IMR-90 (cell line): ENCODE measurements at regions not wholly inside any gene's neighbourhood (a gene's known extent, or its start where the extent isn't known, plus 50 kb on each side); places are given as distances from the start of the nearest gene placed in this dataset.

Experiments
- ATAC-seq: fragments of 200-7000 bp; cut with Tn5 transposase; 2 replicates; pipeline ENCODE4 v1.9.1; 2020; ENCODE audit warnings: low read depth, mild to moderate bottlenecking, moderate library complexity
- BruUV-seq: library from RNA; stranded (reverse); fragments of 400-500 nt; replicated peaks from 2 replicates; lab custom pipeline; 2021; lab: Mats Ljungman, UMichigan
- CTCF ChIA-PET: fragments of 300-600 bp; formaldehyde crosslinking; extraction: SDS; loops from one replicate; lab custom pipeline; 2021; ENCODE audit warnings: antibody characterized with exemption; lab: Yijun Ruan, JAX
- POLR2A ChIA-PET: fragments of 300-600 bp; sonication (Branson Sonifier 250); formaldehyde crosslinking; loops from one replicate; lab custom pipeline; 2022; ENCODE audit warnings: antibody characterized with exemption; ENCODE audit not compliant: unreplicated experiment; lab: Charles Lee
- DNase-seq: peaks from one replicate; pipeline ENCODE4 v3.0.0; 2013
- H2AFZ ChIP-seq: replicated peaks from 2 replicates; pipeline ENCODE3; 2013; ENCODE audit warnings: low read length, mild to moderate bottlenecking; ENCODE audit not compliant: poor library complexity
- H2AK5ac ChIP-seq: 2 replicates; pipeline ENCODE4 v1.6.1; 2013; ENCODE audit warnings: low read depth, low read length, inconsistent platforms
- H2AK9ac ChIP-seq: replicated peaks from 2 replicates; pipeline ENCODE3; 2013; ENCODE audit warnings: mild to moderate bottlenecking, low read depth, low read length, moderate library complexity; ENCODE audit not compliant: poor library complexity
- H2BK120ac ChIP-seq: 2 replicates; pipeline ENCODE4 v1.6.1; 2013; ENCODE audit warnings: low read depth, low read length, inconsistent platforms
- H2BK15ac ChIP-seq: 3 replicates; pipeline ENCODE4 v1.6.1; 2013; ENCODE audit warnings: low read depth, low read length, inconsistent platforms
- H2BK20ac ChIP-seq: 2 replicates; pipeline ENCODE4 v1.6.1; 2013; ENCODE audit warnings: low read depth, mild to moderate bottlenecking, inconsistent platforms, low read length, moderate library complexity
- H2BK5ac ChIP-seq: 2 replicates; pipeline ENCODE4 v1.6.1; 2013; ENCODE audit warnings: mild to moderate bottlenecking, low read depth, low read length, inconsistent platforms; ENCODE audit not compliant: poor library complexity, severe bottlenecking
- H3K14ac ChIP-seq: replicated peaks from 2 replicates; pipeline ENCODE4 v1.6.1; 2013; ENCODE audit warnings: low read depth, low read length, inconsistent platforms
- H3K18ac ChIP-seq: 2 replicates; pipeline ENCODE4 v1.6.1; 2013; ENCODE audit warnings: low read depth, low read length, control low read depth
- H3K23ac ChIP-seq: 2 replicates; pipeline ENCODE4 v1.6.1; 2013; ENCODE audit warnings: low read depth, low read length, inconsistent platforms
- H3K27ac ChIP-seq: 2 replicates; pipeline ENCODE4 v1.5.1; 2013; ENCODE audit warnings: mild to moderate bottlenecking, control low read depth, low read length; ENCODE audit not compliant: insufficient read depth
- H3K27me3 ChIP-seq: 2 replicates; pipeline ENCODE4 v1.6.1; 2013; ENCODE audit warnings: low read length; ENCODE audit not compliant: control insufficient read depth, insufficient read depth
- H3K36me3 ChIP-seq: 2 replicates; pipeline ENCODE4 v1.6.1; 2013; ENCODE audit warnings: low read length, mixed read lengths; ENCODE audit not compliant: control insufficient read depth, insufficient read depth
- H3K4ac ChIP-seq: 2 replicates; pipeline ENCODE4 v1.6.1; 2013; ENCODE audit warnings: low read depth, low read length, inconsistent platforms
- H3K4me1 ChIP-seq: 2 replicates; pipeline ENCODE4 v1.6.1; 2013; ENCODE audit warnings: low read length, mixed read lengths; ENCODE audit not compliant: control insufficient read depth, insufficient read depth
- H3K4me2 ChIP-seq: 2 replicates; pipeline ENCODE4 v1.6.1; 2013; ENCODE audit warnings: low read depth, mild to moderate bottlenecking, control low read depth, low read length, moderate library complexity
- H3K4me3 ChIP-seq: 2 replicates; pipeline ENCODE4 v1.5.1; 2013; ENCODE audit warnings: low read depth, mild to moderate bottlenecking, control low read depth, low read length, moderate library complexity; ENCODE audit not compliant: insufficient read depth
- H3K56ac ChIP-seq: 2 replicates; pipeline ENCODE4 v1.6.1; 2013; ENCODE audit warnings: low read length, inconsistent platforms; ENCODE audit not compliant: insufficient read depth; ENCODE audit errors: extremely low read depth
- H3K79me1 ChIP-seq, 2 experiments: 2 replicates each; pipeline ENCODE4 v1.6.1; 2013; ENCODE audit warnings: low read length in 2 of 2, inconsistent platforms in 1 of 2, low read depth in 1 of 2
- H3K9ac ChIP-seq: 2 replicates; pipeline ENCODE4 v1.6.1; 2013; ENCODE audit warnings: low read depth, low read length, control low read depth
- H3K9me1 ChIP-seq: 2 replicates; pipeline ENCODE4 v1.6.1; 2013; ENCODE audit warnings: low read length, inconsistent platforms; ENCODE audit not compliant: insufficient read depth
- H3K9me3 ChIP-seq: 2 replicates; pipeline ENCODE4 v1.6.1; 2013; ENCODE audit warnings: low read length; ENCODE audit not compliant: control insufficient read depth, insufficient read depth
- H4K20me1 ChIP-seq: 2 replicates; pipeline ENCODE4 v1.6.1; 2013; ENCODE audit warnings: low read length, inconsistent platforms; ENCODE audit not compliant: insufficient read depth
- H4K5ac ChIP-seq: 2 replicates; pipeline ENCODE4 v1.6.1; 2013; ENCODE audit warnings: mild to moderate bottlenecking, low read depth, low read length, control low read depth
- H4K8ac ChIP-seq, 2 experiments: 2 replicates each; pipeline ENCODE4 v1.6.1; 2013; ENCODE audit warnings: low read depth in 2 of 2, low read length in 2 of 2, control low read depth in 1 of 2, inconsistent platforms in 1 of 2
- H4K91ac ChIP-seq: 2 replicates; pipeline ENCODE4 v1.6.1; 2013; ENCODE audit warnings: low read depth, low read length, inconsistent platforms; ENCODE audit not compliant: insufficient read depth
- BHLHE40 ChIP-seq: fragments of 150-350 bp; IDR thresholded peaks from 2 replicates; pipeline ENCODE4 v1.6.1; 2016; ENCODE audit warnings: mild to moderate bottlenecking, low read depth, low read length
- CEBPB ChIP-seq: IDR thresholded peaks from 2 replicates; pipeline ENCODE4 v1.6.1; 2012; ENCODE audit warnings: low read depth, low read length, improper control_type of control experiment
- CHD1 ChIP-seq: IDR thresholded peaks from 2 replicates; pipeline ENCODE4 v1.6.1; 2012; ENCODE audit warnings: low read depth, low read length, improper control_type of control experiment
- CTCF ChIP-seq: conservative IDR thresholded peaks from 2 replicates; pipeline ENCODE4 v1.5.1; 2012; ENCODE audit warnings: mild to moderate bottlenecking, low read depth, low read length, improper control_type of control experiment
- ELK1 ChIP-seq: fragments of 150-350 bp; IDR thresholded peaks from 2 replicates; pipeline ENCODE4 v1.6.1; 2016; ENCODE audit warnings: low read depth, mild to moderate bottlenecking, low read length, moderate library complexity, borderline replicate concordance
- FOS ChIP-seq: fragments of 150-350 bp; IDR thresholded peaks from 2 replicates; pipeline ENCODE4 v1.6.1; 2016; ENCODE audit warnings: low read depth, low read length
- MAFK ChIP-seq: IDR thresholded peaks from 2 replicates; pipeline ENCODE4 v1.6.1; 2012; ENCODE audit warnings: low read depth, low read length, improper control_type of control experiment
- MAZ ChIP-seq: IDR thresholded peaks from 2 replicates; pipeline ENCODE4 v1.6.1; 2012; ENCODE audit warnings: low read depth, mild to moderate bottlenecking, low read length, improper control_type of control experiment, moderate library complexity, borderline replicate concordance
- MXI1 ChIP-seq: IDR thresholded peaks from 2 replicates; pipeline ENCODE4 v1.6.1; 2012; ENCODE audit warnings: low read depth, mild to moderate bottlenecking, low read length, moderate library complexity, borderline replicate concordance
- NFE2L2 ChIP-seq: fragments of 150-350 bp; IDR thresholded peaks from 2 replicates; pipeline ENCODE4 v1.6.1; 2016; ENCODE audit warnings: low read depth, mild to moderate bottlenecking, low read length
- POLR2A ChIP-seq: IDR thresholded peaks from 2 replicates; pipeline ENCODE4 v1.6.1; 2012; ENCODE audit warnings: mild to moderate bottlenecking, low read depth, low read length
- RAD21 ChIP-seq: IDR thresholded peaks from 2 replicates; pipeline ENCODE4 v1.6.1; 2012; ENCODE audit warnings: low read length, improper control_type of control experiment
- RCOR1 ChIP-seq: IDR thresholded peaks from 2 replicates; pipeline ENCODE4 v1.6.1; 2012; ENCODE audit warnings: mild to moderate bottlenecking, low read length, improper control_type of control experiment; ENCODE audit not compliant: insufficient replicate concordance
- RFX5 ChIP-seq: IDR thresholded peaks from 2 replicates; pipeline ENCODE4 v1.8.0; 2012; ENCODE audit warnings: low read depth, mild to moderate bottlenecking, low read length, moderate library complexity
- SMC3 ChIP-seq: fragments of 150-350 bp; IDR thresholded peaks from 2 replicates; pipeline ENCODE4 v1.6.1; 2016; ENCODE audit warnings: low read depth, mild to moderate bottlenecking, antibody characterized with exemption, low read length, moderate library complexity
- USF2 ChIP-seq: fragments of 150-350 bp; IDR thresholded peaks from 2 replicates; pipeline ENCODE4 v1.6.1; 2017; ENCODE audit warnings: mild to moderate bottlenecking, antibody characterized with exemption, low read length, low read depth
- WGBS, 2 experiments: methylation state at CpG; one replicate each; pipeline versions ENCODE4 v1.1.5 to v1.1.7; 2013; ENCODE audit warnings: missing lambda C conversion rate in 2 of 2; ENCODE audit not compliant: insufficient read length in 1 of 2; ENCODE audit errors: extremely low coverage in 2 of 2; 5-methylcytosine and 5-hydroxymethylcytosine counted together
- dilution Hi-C: fragments of 300-500 bp; cut with HindIII; formaldehyde crosslinking; loops from one replicate; pipeline ENCODE4 v1.14.3; 2018; ENCODE audit warnings: low sequenced_read_pairs; ENCODE audit not compliant: unreplicated experiment
- in situ Hi-C: fragments of 300-500 bp; cut with MboI; formaldehyde crosslinking; loops from 3 replicates; pipeline ENCODE4 v1.14.3; 2019; ENCODE audit warnings: low sequenced_read_pairs, inconsistent platforms, mixed read lengths
- intact Hi-C: fragments of 100-400 bp; cut with micrococcal nuclease; formaldehyde crosslinking; loops from 2 replicates; pipeline ENCODE4 v1.10.0; 2022

DNA sequence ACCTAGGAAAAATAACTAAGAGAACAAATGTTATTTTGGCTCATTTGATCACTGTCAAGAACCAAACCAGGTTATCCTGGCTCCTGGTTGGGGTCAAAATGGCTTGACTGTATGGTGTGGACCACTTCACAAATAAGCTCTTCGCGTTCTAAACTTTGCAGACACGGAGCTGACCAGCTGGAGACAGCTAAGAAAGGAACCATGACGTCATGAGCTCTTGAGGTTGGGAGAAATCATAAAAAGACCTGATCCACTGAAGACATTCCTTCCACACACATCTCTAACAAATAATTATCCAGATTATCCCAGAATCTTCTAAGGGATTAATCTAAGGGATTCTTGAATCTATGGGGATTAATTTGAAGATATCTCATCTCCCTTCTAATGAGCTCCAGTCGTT is 321.5 kb upstream of the IGF1R start:
- Histone ChIP-seq H4K5ac (no peak overlapping the region), H2BK5ac (no peak overlapping the region), H2BK20ac (no peak overlapping the region), H3K4ac (no peak overlapping the region), H3K18ac (no peak overlapping the region), H3K27ac (no peak overlapping the region), H3K14ac (no peak overlapping the region), H3K4me3 (no peak overlapping the region), H3K9ac (no peak overlapping the region), H3K27me3 (no peaks in the 10 kb centered on the region), H3K79me1 (no peaks in the 10 kb centered on the region), H2AK5ac (no peak overlapping the region), H3K9me1 (no peaks in the 10 kb centered on the region), H2BK15ac (no peak overlapping the region), H4K20me1 (no peaks in the 10 kb centered on the region), H3K9me3 (peaks cover 4% of the 10 kb centered on the region), H2AFZ (no peak overlapping the region), H2AK9ac (no peak overlapping the region), H2BK120ac (no peak overlapping the region), H4K8ac (no peak overlapping the region), H4K91ac (no peak overlapping the region), H3K36me3 (no peaks in the 10 kb centered on the region), H3K56ac (no peak overlapping the region), H3K4me1 (no peaks in the 10 kb centered on the region), H3K23ac (no peak overlapping the region), H3K4me2 (no peak overlapping the region)
- DNase-seq (no peak), ATAC-seq (no peak)
- intact Hi-C loops, result no loop called here
- BruUV-seq, result no TSS peak
- ChIA-PET CTCF (interaction anchor here (1.1 kb wide), 1 partner anchor 15 kb away, joined by 3 read pairs; no protein-coding TSS in a partner anchor), POLR2A (no interaction called here)
- no peak for TF ChIP-seq BHLHE40
- no peak for TF ChIP-seq MXI1
- no peak for TF ChIP-seq MAFK
- no peak for TF ChIP-seq USF2
- no peak for TF ChIP-seq RFX5
- no peak for TF ChIP-seq CTCF
- no peak for TF ChIP-seq RCOR1
- TF ChIP-seq RAD21, result no peak
- TF ChIP-seq ELK1, result no peak
- no peak for TF ChIP-seq POLR2A
- no peak for TF ChIP-seq CEBPB
- no peak for TF ChIP-seq CHD1
- no peak for TF ChIP-seq NFE2L2
- TF ChIP-seq MAZ, result no peak
- no peak for TF ChIP-seq SMC3
- no peak for TF ChIP-seq FOS
- no CpG with 5 or more reads among the region's 5 CpGs for WGBS, 2 experiments
- in situ Hi-C loops, result no loop called here
- dilution Hi-C loops, result no loop called here
